ENCODE measurements at regions not wholly inside any gene's neighbourhood (a gene's known extent, or its start where the extent isn't known, plus 50 kb on each side); places are given as distances from the start of the nearest gene placed in this dataset.

GRCh38 chr9:103721056-103721455 is 373.1 kb upstream of the SMC2 start:
- H3K4me2 ChIP-seq (ENCODE audit: low read length), result no peak overlapping the region

DNA sequence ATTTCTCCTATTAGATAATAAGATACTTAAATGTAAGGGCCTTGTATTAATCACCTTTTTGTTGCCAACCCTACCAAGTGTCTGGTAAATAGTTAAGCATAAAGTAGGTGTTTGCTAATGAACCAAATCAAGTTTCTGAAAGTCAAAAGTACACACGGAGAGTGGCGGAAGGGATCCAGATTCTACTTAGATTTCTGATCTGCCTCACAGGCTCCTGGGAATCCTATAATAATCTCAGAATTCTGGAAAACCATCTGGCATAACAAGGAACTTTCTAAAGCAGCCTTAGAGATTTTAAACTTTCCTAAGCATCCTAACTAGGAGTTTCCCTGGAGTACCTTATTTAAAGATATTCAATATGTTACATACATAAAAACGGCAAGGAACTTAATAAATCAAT is 363.2 kb upstream of the SMC2 start:
- DNase-seq (ENCODE audit: low spot score), result no peak
- no peaks in the 10 kb centered on the region for H3K9me3 ChIP-seq (ENCODE audit: low read length)
- BruUV-seq (replicated peaks), result no TSS peak
- no peaks in the 10 kb centered on the region for H3K36me3 ChIP-seq (ENCODE audit: insufficient read depth, low read length)
- CTCF ChIA-PET (ENCODE audit: unreplicated experiment), result no interaction called here
- POLR2A ChIA-PET, result no interaction called here
- H3K4me2 ChIP-seq (ENCODE audit: low read length), result no peak overlapping the region
- no peaks in the 10 kb centered on the region for H4K20me1 ChIP-seq (ENCODE audit: insufficient read depth, low read length)
- no peaks in the 10 kb centered on the region for H3K4me1 ChIP-seq (ENCODE audit: insufficient read depth, low read length, poor library complexity, severe bottlenecking)
- no peaks in the 10 kb centered on the region for H3K9me2 ChIP-seq (ENCODE audit: insufficient read depth, low read length)
- H3K27ac ChIP-seq (ENCODE audit: low read depth, low read length, poor library complexity, severe bottlenecking), result no peak overlapping the region
- intact Hi-C loops (cut with micrococcal nuclease; ENCODE audit: unreplicated experiment), result no loop called here
- no peaks in the 10 kb centered on the region for H3K79me2 ChIP-seq (ENCODE audit: insufficient read depth, low read depth, low read length)
- no peak overlapping the region for H2AFZ ChIP-seq (ENCODE audit: low read length)
- no peak for TF ChIP-seq EZH2phosphoT487 (IDR thresholded peaks at IDR 0.05; ENCODE audit: borderline replicate concordance, low read depth, low read length)
- TF ChIP-seq, protein P1, sequence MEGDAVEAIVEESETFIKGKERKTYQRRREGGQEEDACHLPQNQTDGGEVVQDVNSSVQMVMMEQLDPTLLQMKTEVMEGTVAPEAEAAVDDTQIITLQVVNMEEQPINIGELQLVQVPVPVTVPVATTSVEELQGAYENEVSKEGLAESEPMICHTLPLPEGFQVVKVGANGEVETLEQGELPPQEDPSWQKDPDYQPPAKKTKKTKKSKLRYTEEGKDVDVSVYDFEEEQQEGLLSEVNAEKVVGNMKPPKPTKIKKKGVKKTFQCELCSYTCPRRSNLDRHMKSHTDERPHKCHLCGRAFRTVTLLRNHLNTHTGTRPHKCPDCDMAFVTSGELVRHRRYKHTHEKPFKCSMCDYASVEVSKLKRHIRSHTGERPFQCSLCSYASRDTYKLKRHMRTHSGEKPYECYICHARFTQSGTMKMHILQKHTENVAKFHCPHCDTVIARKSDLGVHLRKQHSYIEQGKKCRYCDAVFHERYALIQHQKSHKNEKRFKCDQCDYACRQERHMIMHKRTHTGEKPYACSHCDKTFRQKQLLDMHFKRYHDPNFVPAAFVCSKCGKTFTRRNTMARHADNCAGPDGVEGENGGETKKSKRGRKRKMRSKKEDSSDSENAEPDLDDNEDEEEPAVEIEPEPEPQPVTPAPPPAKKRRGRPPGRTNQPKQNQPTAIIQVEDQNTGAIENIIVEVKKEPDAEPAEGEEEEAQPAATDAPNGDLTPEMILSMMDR (conservative IDR thresholded peaks at IDR 0.05; ENCODE audit: low read length), result no peak
- no peak overlapping the region for H3K4me3 ChIP-seq (ENCODE audit: low read depth, low read length, poor library complexity, severe bottlenecking)

More at GRCh38 chr9:103721056-103721455, 373.1 kb upstream of the SMC2 start:
- intact Hi-C loops (cut with micrococcal nuclease; ENCODE audit: unreplicated experiment), result no loop called here
- Histone ChIP-seq H4K20me1 (ENCODE audit: insufficient read depth, low read length) (no peaks in the 10 kb centered on the region), H3K9me2 (ENCODE audit: insufficient read depth, low read length) (no peaks in the 10 kb centered on the region), H2AFZ (ENCODE audit: low read length) (no peak overlapping the region), H3K4me3 (ENCODE audit: low read depth, low read length, poor library complexity, severe bottlenecking) (no peak overlapping the region), H3K36me3 (ENCODE audit: insufficient read depth, low read length) (no peaks in the 10 kb centered on the region), H3K27ac (ENCODE audit: low read depth, low read length, poor library complexity, severe bottlenecking) (no peak overlapping the region), H3K79me2 (ENCODE audit: insufficient read depth, low read depth, low read length) (no peaks in the 10 kb centered on the region), H3K9me3 (ENCODE audit: low read length) (no peaks in the 10 kb centered on the region), H3K4me1 (ENCODE audit: insufficient read depth, low read length, poor library complexity, severe bottlenecking) (no peaks in the 10 kb centered on the region)
- TF ChIP-seq, protein P1 (conservative IDR thresholded peaks at IDR 0.05; ENCODE audit: low read length), result no peak
- TF ChIP-seq EZH2phosphoT487 (IDR thresholded peaks at IDR 0.05; ENCODE audit: borderline replicate concordance, low read depth, low read length), result no peak
- no TSS peak for BruUV-seq (replicated peaks)
- no peak for DNase-seq (ENCODE audit: low spot score)
- ChIA-PET POLR2A (no interaction called here), CTCF (ENCODE audit: unreplicated experiment) (no interaction called here)

DNA sequence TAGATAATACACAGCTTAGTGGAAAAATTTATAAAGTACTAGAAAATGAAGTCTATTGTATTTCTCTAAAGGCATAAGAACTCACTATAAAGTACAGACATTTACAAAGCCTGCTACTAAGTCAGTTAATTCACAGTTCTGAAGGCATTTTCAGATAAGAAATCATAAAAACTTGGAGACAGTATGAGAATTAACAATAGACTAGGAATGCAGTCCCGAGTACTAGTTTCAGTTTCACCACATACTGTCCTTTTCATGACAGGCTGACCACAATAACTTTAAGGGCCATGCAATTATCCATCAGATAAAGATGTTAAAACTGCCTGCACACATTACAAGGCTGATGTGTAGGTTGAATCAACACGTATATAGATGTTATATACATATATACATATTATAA is 362.6 kb upstream of the SMC2 start:
- no peak overlapping the region for H2AFZ ChIP-seq (ENCODE audit: low read length)
- ChIA-PET CTCF (ENCODE audit: unreplicated experiment) (no interaction called here), POLR2A (no interaction called here)
- no peaks in the 10 kb centered on the region for H3K9me3 ChIP-seq (ENCODE audit: low read length)
- H3K4me1 ChIP-seq (ENCODE audit: insufficient read depth, low read length, poor library complexity, severe bottlenecking), result no peaks in the 10 kb centered on the region
- H3K36me3 ChIP-seq (ENCODE audit: insufficient read depth, low read length), result no peaks in the 10 kb centered on the region
- H4K20me1 ChIP-seq (ENCODE audit: insufficient read depth, low read length), result no peaks in the 10 kb centered on the region
- intact Hi-C loops (cut with micrococcal nuclease; ENCODE audit: unreplicated experiment), result no loop called here
- DNase-seq (ENCODE audit: low spot score), result no peak
- H3K4me2 ChIP-seq (ENCODE audit: low read length), result no peak overlapping the region
- no TSS peak for BruUV-seq (replicated peaks)
- TF ChIP-seq, protein P1 (conservative IDR thresholded peaks at IDR 0.05; ENCODE audit: low read length), result no peak
- no peak for TF ChIP-seq EZH2phosphoT487 (IDR thresholded peaks at IDR 0.05; ENCODE audit: borderline replicate concordance, low read depth, low read length)
- no peaks in the 10 kb centered on the region for H3K79me2 ChIP-seq (ENCODE audit: insufficient read depth, low read depth, low read length)
- no peaks in the 10 kb centered on the region for H3K9me2 ChIP-seq (ENCODE audit: insufficient read depth, low read length)
- no peak overlapping the region for H3K27ac ChIP-seq (ENCODE audit: low read depth, low read length, poor library complexity, severe bottlenecking)
- no peak overlapping the region for H3K4me3 ChIP-seq (ENCODE audit: low read depth, low read length, poor library complexity, severe bottlenecking)

All from OCI-LY7 (cell line).